AG10803 (cell line): ENCODE measurements at regions not wholly inside any gene's neighbourhood (a gene's known extent, or its start where the extent isn't known, plus 50 kb on each side); places are given as distances from the start of the nearest gene placed in this dataset.

Source experiments
- DNase-seq: peaks from one replicate; pipeline ENCODE4 v3.0.0; 2010; ENCODE audit warnings: low read depth
- H3K4me3 ChIP-seq: 2 replicates; pipeline ENCODE4 v1.5.1; 2011; ENCODE audit warnings: mild to moderate bottlenecking, low read length, control low read depth
- CTCF ChIP-seq: conservative IDR thresholded peaks from 2 replicates; pipeline ENCODE4 v1.5.1; 2011; ENCODE audit warnings: mild to moderate bottlenecking, low read length, control low read depth, inconsistent platforms

GRCh38 chrX:6906608-6907007, 240.9 kb upstream of the STS start:
- DNase-seq, result no peak
- no peak for TF ChIP-seq CTCF
- H3K4me3 ChIP-seq, result no peak overlapping the region

- no peak for DNase-seq
- H3K4me3 ChIP-seq, result no peak overlapping the region
- TF ChIP-seq CTCF, result no peak
Observed at GRCh38 chrX:6904156-6904555, 243.4 kb upstream of the STS start.

GRCh38 chrX:6898371-6898770, 249.1 kb upstream of the STS start:
- no peak for DNase-seq
- TF ChIP-seq CTCF, result no peak
- H3K4me3 ChIP-seq, result no peak overlapping the region

- no peak overlapping the region for H3K4me3 ChIP-seq
- TF ChIP-seq CTCF, result no peak
Observed at GRCh38 chrX:6891404-6891803, 256.1 kb upstream of the STS start.

GRCh38 chrX:6890544-6891261, 256.8 kb upstream of the STS start:
- H3K4me3 ChIP-seq, result no peak overlapping the region
- no peak for TF ChIP-seq CTCF
- no peak for DNase-seq

More at GRCh38 chrX:6891404-6891803, 256.1 kb upstream of the STS start:
- no peak for DNase-seq

GRCh38 chrX:6885909-6886308, 261.6 kb upstream of the STS start:
- DNase-seq, result no peak
- H3K4me3 ChIP-seq, result no peak overlapping the region
- no peak for TF ChIP-seq CTCF

- TF ChIP-seq CTCF, result no peak
- no peak overlapping the region for H3K4me3 ChIP-seq
- no peak for DNase-seq
Observed at GRCh38 chrX:6885396-6885795, 262.1 kb upstream of the STS start.
